Tongue (tissue), 1 donor: ENCODE measurements at regions not wholly inside any gene's neighbourhood (a gene's known extent, or its start where the extent isn't known, plus 50 kb on each side); places are given as distances from the start of the nearest gene placed in this dataset.

Experiments used
- DNase-seq: peaks from one replicate; pipeline ENCODE4 v3.0.0-alpha.2; 2015

DNA sequence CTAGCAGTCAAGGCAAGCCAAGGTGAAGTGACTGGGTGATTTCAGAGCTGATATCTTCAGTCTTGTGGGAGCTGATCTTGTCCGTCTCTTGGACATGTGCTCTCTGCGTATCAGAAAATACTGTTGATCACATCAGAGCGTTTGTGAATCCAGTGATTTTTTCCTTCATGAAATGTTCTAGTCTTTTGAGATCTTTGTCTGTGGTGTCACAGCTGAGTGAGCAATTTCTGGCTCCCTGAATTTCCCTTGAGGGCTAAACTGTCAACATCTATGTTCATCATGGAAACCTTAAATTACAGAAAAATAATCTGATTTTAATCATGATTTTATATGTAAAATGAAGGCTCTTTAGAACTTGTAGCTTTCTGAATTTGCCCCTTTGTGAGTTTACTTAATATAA is 432.0 kb downstream of the CCDC85A start:
- no peak for DNase-seq

DNA sequence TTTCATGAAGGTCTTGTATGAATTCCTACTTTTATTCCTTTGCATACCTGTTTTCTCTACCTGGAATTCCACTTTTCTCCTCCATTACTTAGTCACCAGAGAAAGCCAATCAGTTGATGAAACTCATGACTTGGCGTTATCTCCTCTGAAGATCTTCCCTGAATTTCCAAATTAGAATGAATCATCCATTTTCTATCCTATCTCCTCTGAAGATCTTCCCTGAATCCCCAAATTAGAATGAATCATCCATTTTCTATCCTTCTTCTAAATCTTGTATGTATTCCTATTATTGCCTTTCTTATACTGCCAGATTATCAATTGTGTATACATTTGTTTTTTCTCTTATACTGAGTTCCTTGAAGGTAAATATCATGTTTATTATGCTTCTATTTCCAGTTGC is 440.4 kb downstream of the CCDC85A start:
- DNase-seq, result no peak

DNA sequence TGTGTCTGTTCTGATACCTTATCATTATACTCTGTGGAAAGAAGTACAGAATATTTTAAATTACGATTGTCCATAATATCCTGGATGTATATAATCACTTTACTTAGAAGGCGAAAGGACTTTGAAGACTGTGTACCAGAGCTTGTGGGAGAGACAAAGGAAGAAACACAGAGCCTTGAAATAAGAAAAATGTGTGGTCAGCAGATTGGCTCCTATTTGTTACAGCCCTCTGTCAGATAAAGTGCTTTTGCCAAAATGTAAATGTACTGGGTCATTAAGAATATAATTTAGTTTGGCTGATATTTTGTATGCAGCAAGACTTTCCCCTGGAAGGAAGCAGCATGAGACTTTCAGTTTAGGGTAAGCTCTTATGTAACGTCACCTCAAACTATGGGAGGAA is 443.1 kb downstream of the CCDC85A start:
- DNase-seq, result no peak

DNA sequence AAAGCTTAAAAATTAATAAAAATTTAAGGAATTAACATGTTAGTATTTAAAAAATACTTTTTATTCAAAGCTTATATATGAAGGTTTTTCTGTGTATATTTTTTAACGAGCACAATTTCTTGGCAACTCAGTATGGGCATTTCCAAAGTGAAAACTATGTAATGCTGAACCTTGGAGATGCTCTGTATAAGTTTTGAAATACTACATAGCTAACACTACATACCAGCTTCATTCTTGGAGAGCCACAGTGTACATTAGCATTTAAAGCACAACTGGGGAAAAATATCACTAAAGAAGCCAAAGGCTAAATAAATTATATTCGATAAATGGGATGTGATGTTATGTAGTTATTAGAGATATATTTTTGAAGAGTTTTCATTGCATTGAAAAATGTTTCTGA is 446.5 kb downstream of the CCDC85A start:
- DNase-seq, result no peak

DNA sequence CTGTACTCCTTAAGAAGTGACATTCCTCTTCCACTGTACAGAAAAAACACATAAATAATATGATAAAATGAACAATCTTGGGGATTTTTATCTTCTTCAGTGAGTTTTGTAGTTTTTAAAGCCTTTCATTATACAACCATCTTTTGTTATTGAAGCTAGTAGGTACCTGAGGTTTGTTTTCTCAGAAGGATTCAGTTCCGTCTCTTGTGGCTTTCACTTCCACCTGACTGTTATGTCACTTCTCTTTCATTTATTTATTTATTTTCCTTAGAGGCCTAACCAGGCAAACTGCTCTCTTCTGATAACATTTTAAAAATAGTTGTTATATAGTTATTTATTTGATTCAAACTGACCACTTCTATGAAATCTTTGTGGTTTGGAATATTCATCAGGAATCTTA is 464.2 kb downstream of the CCDC85A start:
- no peak for DNase-seq

DNA sequence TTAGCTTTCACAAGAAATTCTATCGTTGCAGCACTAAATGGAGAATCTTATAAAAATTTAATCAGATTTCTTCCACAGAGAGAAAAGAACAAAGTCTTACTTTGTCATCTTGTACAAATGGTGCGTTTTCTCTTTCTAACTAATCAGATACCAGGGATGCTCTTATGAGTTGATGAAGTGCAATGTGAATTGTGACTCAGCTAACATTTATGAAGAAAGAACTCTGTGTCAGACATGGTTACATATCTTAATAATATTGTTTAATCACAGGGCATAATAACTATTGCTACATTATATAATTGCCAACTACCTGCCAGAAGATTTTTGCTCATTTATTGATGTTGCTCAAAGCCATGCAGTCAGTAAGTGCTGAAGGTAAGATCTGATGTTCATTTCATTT is 465.0 kb downstream of the CCDC85A start:
- DNase-seq, result no peak

DNA sequence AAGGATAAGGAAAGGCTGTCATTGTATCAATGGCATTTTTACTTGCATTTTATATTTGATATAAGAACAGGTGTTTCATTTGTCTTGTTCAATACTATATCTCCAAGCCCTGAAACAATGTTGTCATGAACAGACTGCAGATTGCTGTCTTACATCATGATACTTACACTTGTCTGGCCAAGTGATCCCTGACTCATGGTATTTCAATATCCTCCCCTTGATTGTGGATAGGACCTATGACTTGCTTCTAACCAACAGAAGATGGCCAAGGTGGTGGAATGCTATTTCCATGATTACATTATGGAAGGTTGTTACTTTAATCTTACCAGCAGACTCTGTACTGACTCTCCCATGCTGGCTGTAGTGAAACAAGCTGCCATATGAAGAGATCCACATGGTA is 471.1 kb downstream of the CCDC85A start:
- no peak for DNase-seq

DNA sequence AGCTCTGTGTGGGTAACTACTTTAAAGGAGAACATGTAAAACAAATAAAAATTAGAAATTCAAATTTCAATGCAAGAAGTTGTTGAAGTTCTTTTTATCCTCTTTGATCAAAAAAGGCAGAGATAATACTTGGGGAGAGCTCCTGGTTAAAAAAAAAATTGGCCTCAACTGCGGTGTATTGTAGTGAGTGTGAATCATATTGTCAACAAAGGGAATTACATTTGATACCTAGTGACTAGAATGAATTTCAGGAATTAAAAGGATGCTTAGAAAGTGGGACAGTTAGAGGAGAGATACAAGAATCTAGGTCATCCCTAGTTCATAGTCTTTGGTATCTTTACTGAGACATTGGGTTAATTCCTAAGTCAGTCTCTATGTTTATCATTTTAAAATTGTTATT is 473.0 kb downstream of the CCDC85A start:
- no peak for DNase-seq

DNA sequence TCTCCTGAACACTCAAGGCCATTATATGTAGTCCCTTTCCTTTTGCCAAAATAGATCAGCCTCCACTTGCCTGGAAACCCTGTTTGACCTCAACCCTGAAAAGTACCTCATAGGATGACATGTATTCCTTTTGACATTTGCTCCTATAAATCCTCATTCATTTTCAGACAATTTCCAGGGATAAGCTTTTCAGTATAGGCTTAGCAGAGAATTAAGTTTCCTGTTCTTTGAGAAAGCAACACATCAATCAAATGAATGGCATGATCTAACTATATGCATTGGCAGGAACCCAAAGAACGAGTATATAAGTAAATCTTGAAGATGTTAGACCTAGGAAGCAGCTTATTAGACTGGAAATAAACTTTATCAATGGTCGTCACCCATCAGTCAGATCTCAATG is 483.0 kb downstream of the CCDC85A start:
- no peak for DNase-seq

DNA sequence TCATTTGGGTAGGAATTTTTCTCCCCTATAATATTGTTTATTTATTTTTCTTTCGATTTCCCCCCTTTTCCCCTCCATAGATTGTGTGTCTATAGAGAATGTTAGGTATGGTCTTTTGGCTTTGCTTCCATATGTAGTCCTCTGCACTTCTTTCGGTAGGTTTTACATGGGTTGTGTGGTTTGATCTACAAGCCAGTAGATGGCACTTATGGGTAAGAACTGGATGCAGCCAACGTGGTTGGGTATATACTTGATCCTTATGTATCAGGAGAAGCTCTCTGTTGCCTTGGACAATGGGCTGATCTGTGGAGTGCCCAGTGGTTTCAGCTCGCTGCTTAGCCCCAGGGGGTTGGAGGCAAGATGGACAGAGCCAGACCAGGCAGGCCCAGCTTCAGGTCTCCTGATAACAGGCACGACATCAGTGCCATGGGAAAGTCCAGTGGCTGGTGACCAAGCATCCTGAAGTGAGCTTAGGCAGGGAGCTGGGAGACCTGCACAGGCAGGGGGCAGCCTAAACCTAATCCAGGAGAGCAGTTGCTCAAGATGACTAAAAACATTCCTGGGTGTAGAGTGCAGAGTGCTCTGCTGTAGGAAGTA is 488.3 kb downstream of the CCDC85A start:
- DNase-seq, result no peak

DNA sequence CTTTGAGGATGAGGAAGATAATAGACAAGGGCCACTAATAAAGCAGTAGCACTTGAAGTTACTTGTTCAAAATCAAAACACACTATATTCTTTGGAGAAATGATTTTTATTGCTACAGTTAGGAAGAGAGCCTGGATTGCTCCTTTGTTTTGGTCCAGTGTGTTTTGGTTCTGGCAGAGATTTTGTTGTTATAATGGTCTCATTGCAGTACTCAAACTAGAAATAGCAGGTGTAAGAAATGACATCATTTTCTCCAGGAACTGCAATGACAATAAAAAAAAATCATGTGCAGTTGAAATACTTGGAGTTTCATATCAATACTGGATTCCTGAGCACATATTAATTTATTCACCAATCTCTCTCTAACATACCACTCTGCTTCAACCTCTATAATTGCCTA is 490.3 kb downstream of the CCDC85A start:
- no peak for DNase-seq

DNA sequence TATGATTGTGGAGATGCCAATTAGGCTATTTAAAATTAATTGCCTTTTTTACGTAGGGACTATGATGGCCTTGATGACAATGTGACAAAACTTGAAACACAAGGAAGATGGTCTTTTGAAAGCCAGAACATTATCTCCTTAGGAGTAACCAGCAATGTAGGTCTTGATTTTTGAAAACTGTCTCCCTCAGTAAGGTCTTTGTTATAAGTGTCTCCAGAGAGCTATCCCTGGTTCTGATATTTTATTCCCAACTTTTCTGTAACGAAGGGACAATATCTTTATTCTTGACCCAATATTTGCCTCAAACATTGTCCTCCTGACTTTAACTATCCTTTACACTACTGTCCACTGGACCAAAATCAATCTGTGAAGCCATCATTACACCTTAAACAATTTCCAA is 493.2 kb downstream of the CCDC85A start:
- DNase-seq, result no peak

DNA sequence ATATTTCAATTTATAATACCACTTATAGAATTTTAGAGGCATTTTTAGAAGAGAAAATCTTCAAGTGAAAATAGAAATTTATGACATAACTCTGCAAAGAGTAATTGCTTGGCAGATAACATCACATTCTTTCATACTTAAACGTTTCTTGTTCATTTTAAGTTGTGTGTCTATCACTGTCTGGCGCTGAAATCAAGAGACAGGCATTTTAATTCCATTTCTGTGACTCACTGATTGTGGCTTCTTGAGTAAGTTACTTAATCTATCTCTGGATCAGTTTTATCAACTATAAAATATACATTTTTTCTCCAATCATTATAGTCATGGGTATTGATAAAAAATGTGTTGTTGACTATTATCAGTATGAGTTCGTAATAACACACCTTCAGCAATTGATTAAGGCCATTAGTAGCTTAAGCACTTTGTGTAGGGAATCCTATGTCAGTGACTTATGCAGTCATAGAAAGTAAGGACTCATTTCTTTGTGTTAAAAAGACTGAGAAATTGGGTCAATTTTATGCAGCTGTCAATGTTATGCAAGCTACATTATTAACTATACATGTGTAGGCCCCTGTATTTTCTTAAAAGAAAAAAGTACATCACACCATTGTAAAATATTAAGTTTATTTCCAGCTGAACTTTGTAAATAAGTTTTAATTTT is 497.3 kb downstream of the CCDC85A start:
- DNase-seq, result no peak

DNA sequence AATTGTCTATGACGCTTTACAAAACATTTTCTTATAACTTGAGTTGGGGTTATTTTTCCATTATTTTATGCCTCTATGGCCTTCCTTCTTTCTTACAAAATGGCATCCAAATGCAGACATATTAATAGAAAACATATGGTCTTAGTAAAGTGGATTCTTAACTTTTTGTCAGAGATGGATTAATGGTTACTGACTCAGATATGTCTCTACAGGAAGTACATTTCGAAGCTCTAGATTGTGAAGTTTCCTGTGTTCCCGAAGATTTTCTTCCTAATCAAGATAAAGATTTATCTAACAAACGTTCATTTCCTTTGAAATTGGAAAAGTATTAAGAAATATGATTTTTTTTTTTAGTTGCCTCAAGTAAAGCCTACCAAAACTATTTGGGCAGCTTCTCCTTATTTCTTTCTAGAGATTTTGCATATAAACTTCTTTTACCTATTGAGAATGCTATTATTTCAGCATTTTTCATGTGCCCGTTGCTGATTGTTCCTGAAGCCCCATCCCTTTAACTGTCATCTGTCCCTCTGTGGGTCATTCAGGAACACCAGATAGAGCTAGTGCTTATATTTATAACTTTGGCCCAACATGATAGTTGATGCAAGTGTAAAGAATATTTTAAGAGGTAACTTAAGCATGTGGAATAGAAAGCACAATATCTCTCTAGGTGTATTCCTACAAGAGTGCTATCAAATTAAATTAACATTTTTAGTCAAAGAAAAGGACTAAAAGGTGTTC is 498.0 kb downstream of the CCDC85A start:
- no peak for DNase-seq

DNA sequence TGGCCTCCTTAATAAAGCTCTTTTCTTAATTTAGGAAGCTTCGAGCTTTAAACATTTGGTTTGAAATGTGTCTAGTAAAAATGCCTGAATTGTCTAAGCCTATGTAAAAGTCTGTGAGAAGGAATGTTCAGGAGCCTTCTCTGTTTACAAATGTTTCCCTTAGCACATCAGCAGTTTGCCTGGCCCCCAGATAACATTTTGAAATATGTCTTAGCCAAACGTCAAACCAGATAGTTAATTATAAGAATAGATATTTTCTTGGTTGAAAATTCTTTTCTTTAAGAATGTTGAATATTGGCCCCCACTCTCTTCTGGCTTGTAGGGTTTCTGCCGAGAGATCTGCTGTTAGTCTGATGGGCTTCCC is 498.6 kb downstream of the CCDC85A start:
- DNase-seq, result no peak

DNA sequence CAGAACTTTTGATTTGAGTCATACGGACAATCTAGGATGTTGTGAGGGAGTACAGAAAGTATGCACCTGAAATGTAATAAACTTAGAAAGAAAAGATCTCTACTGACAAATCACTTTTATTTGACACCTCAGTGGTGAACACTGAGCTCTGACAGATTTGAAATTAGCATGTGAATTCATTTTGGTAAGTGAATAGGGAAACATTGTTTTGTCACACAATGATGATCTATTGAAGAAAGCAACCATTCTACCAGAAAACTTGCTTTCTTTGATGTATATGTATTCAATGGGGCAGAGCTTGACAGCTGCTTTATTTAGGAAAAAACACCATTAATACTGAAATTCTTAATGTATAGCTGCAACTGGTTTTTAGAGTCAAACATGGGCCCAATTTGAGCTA is 500.5 kb downstream of the CCDC85A start:
- DNase-seq, result no peak

DNA sequence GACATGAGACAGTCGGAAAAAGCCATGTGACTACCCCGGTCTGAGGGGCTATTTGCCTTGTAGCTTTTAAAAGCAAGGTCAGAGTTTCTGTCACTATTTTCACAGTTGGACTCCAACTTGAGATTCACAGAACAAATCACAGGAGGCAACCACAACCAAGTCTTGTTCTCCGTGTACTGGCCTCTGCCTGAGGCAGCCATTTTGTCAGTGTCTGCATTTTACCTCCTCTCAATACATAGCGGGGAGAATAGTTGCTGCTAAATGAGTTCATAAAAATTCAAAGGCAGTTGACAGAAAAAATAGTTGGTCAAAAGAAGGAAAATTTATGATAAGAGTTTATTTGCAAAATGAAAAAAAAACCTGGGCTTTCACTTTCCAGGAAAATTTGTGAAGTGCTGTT is 501.4 kb downstream of the CCDC85A start:
- no peak for DNase-seq

DNA sequence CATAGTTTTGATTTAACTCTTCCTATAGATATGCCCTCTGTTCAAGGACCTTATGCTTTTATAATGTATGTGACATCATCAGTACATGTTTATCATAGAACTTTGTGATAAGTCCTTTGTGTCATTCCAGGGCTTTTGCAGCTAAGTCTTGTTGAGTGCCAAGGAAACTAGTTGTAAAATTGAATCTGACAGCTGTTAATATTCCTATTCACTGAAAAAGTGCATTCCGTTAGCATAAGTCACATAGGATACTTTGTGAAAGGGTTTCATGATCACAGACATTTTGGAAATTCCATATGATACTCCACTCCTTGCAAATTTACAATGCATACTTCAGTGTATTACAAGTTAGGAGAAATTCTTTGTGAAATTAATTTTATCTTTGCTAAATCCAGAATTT is 503.4 kb downstream of the CCDC85A start:
- no peak for DNase-seq

DNA sequence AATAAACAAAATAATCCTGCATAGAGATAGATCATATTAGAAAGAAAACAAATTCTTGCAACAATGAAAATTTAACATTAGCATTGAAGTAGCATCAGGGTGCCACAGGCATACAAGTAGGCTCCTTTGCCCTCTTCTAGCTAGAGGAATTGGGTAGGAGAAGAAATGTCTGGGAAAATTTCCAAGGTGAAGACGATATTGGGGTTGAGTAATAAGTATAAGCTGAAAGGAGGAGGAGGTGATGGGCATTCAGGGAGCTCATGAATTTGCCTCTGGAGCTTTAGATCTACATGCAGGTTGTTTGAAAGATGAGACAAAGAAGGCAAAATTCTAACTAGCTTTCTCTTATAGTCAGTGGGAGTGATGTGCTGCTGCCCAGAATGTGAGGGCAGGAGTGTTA is 504.9 kb downstream of the CCDC85A start:
- no peak for DNase-seq

DNA sequence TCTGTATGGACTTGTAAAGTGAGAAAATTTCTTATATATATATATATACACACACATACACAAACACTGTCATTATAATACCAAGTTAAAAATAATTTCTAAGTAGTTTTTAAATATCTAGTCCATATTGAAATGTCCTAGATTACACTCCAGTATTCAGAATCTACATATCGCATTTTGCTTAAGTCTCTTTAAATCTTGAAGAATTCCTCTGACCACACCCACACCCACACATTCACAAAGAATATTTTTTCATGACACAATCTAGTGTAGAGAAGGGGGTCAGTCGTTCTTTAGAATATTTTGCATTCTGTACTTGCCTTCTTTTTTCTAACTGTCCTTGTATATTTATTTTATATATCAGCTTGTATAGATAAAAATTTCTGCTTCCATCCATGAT is 509.7 kb downstream of the CCDC85A start:
- no peak for DNase-seq

DNA sequence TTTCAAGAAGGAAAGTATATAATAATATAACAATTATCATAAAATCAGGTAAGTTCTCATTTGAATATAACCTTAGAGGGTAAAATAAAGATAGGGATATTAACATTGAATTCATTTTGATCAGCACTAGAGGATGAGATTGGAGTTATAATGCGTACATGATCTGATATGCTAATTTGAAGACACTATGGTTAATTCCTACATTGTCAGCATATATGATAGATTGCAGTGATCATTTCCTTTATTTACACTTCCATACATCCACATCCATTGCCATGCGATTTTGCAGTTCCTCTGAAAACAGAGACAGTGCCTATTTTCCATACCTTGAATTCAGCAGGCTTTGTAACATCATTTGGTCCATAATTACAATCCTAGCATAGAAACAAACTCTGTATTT is 519.2 kb downstream of the CCDC85A start:
- no peak for DNase-seq

DNA sequence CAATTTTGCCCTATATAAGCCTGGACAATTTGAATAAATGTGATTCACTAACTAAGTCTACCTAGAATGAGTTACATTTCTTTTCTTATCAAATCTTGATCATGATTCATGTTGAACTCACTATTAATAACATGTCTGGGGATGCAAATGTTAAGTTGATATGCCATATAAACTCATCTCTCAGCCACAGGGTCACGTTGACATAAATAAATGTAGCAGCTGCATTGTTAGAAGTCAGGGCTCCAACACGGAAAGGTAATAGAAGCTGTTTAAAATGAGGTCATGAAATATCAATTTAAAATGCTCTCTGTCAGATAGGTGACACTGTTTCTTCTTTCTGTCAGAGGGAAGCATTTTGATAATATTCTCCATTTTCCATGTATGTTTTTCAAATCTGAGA is 521.9 kb downstream of the CCDC85A start:
- DNase-seq, result no peak

DNA sequence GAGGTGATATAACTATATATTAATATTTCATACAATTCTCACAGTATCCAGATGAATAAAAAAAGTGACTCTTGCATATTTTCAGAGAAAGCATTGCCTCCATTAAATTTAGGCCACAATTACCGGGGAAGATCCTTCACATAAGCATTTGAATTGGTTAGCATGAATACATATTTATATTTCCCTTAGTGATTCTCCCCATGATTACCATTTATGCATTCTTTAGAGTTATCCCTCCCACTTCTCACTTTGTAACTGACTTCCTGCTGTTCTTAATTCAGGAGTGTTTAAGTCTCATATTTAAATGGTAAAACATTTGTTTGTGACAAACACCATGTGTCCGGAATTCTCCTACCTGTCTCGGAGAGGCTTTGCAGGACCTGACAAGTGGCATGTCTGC is 523.4 kb downstream of the CCDC85A start:
- DNase-seq, result no peak

DNA sequence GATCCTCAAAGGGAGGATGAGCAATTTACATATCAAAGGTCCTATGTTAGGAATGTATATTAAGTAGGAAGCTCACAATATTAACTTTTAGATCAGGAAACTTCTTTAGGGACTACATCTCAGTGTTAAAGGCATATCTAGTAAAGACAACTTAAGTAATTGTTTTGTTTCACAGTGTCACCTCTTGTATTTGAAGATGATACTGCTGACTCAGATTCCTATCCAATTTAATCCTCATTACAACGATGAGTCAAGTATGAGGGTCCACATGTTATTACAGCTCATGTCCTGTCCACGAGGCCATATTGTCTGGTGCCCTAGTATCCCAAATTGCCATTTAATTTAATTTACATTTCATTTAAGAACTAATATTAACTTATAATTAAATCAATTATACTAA is 523.9 kb downstream of the CCDC85A start:
- DNase-seq, result no peak
